ENCODE measurements at regions not wholly inside any gene's neighbourhood (a gene's known extent, or its start where the extent isn't known, plus 50 kb on each side); places are given as distances from the start of the nearest gene placed in this dataset.
"Not testable (repeated sequence)": the region's sequence is repeated elsewhere in the genome, so short reads cannot be mapped to it uniquely, and the experiment has no call there.

DNA sequence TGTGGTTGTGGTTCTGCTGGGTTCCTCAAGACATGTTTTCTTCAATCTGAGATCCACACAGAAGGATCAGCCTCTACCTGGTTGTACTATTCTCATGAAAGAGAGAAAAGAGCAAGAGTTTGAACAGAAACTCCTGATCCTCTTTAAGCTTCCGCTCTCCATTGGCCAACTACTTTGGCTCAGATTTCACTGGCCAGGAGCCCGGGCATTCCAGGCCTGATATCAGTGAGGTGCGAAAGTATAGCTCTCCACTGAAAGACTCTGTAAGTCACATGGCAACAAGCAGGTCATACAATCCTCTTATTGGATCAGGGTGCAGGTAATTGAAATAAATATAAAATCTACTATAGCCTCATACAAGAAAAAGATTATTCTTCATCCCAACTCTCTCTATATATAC lies 920.5 kb downstream of the TLE4 start:
- TF ChIP-seq, protein P1, sequence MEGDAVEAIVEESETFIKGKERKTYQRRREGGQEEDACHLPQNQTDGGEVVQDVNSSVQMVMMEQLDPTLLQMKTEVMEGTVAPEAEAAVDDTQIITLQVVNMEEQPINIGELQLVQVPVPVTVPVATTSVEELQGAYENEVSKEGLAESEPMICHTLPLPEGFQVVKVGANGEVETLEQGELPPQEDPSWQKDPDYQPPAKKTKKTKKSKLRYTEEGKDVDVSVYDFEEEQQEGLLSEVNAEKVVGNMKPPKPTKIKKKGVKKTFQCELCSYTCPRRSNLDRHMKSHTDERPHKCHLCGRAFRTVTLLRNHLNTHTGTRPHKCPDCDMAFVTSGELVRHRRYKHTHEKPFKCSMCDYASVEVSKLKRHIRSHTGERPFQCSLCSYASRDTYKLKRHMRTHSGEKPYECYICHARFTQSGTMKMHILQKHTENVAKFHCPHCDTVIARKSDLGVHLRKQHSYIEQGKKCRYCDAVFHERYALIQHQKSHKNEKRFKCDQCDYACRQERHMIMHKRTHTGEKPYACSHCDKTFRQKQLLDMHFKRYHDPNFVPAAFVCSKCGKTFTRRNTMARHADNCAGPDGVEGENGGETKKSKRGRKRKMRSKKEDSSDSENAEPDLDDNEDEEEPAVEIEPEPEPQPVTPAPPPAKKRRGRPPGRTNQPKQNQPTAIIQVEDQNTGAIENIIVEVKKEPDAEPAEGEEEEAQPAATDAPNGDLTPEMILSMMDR (IDR thresholded peaks at IDR 0.05; ENCODE audit: low read depth, low read length): no peak
- TF ChIP-seq POLR2A (IDR thresholded peaks at IDR 0.05; ENCODE audit: extremely low read depth, insufficient read length) (no peak), MYC (IDR thresholded peaks at IDR 0.05; ENCODE audit: low read depth, low read length) (no peak)
- TF ChIP-seq, protein P2, sequence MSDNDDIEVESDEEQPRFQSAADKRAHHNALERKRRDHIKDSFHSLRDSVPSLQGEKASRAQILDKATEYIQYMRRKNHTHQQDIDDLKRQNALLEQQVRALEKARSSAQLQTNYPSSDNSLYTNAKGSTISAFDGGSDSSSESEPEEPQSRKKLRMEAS (IDR thresholded peaks at IDR 0.05; ENCODE audit: low read depth, low read length): no peak
- H3K4me3 ChIP-seq (ENCODE audit: low read depth, low read length): no peak overlapping the region
- DNase-seq (ENCODE audit: low read depth): no peak

DNA sequence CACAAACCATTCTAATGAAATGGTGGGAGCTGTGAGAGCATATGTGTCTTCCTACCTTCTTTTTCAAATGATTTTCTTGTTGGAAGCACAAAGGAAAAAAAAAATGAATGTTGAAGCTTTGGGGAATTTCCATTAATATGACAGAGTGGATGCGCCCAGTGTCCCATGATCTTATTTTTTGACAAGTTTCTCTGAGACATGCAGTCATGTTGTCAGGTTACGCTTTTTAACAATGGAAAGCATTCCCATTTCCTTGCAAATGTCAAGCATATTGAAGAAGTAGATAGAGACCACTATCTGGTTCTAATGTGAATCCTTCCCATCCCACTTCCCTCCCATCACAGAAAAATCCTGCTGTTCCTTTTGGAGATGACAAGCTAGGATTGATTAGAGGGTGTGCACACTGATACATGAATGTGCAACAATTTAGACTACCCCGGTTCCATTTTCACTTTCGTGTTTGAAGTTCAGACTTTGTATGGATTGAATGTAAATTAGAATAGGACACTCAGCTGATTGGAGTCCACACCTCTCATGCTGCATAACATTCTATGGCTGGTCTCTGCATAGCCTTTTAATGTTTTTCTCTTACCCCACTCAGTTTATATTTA lies 919.4 kb downstream of the TLE4 start:
- TF ChIP-seq POLR2A (IDR thresholded peaks at IDR 0.05; ENCODE audit: extremely low read depth, insufficient read length) (no peak), MYC (IDR thresholded peaks at IDR 0.05; ENCODE audit: low read depth, low read length) (no peak)
- TF ChIP-seq, protein P1 (IDR thresholded peaks at IDR 0.05; ENCODE audit: low read depth, low read length): no peak
- TF ChIP-seq, protein P2 (IDR thresholded peaks at IDR 0.05; ENCODE audit: low read depth, low read length): no peak
- no peak for DNase-seq (ENCODE audit: low read depth)
- no peak overlapping the region for H3K4me3 ChIP-seq (ENCODE audit: low read depth, low read length)

DNA sequence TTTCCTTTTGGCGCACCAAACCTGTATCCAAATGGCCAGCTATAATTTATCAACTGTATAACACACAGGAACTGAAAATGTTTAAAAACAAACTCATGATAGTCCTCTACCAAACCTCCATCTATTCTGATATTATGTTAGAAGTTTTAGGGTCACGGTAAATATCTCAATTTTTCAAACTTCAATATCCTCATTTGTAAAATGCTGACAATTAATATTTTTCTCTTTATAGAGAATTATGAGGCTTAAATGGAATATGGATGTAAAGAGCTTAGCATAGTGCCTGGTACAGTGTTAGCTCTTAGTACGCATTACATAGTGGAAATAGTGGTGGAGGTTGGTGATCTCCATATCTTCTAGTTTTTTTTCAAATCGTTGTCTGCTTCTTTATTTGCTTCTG lies 917.6 kb downstream of the TLE4 start:
- no peak overlapping the region for H3K4me3 ChIP-seq (ENCODE audit: low read depth, low read length)
- no peak for DNase-seq (ENCODE audit: low read depth)
- TF ChIP-seq POLR2A (IDR thresholded peaks at IDR 0.05; ENCODE audit: extremely low read depth, insufficient read length): no peak
- TF ChIP-seq, protein P2 (IDR thresholded peaks at IDR 0.05; ENCODE audit: low read depth, low read length): no peak
- TF ChIP-seq, protein P1 (IDR thresholded peaks at IDR 0.05; ENCODE audit: low read depth, low read length): no peak
- TF ChIP-seq MYC (IDR thresholded peaks at IDR 0.05; ENCODE audit: low read depth, low read length): no peak

DNA sequence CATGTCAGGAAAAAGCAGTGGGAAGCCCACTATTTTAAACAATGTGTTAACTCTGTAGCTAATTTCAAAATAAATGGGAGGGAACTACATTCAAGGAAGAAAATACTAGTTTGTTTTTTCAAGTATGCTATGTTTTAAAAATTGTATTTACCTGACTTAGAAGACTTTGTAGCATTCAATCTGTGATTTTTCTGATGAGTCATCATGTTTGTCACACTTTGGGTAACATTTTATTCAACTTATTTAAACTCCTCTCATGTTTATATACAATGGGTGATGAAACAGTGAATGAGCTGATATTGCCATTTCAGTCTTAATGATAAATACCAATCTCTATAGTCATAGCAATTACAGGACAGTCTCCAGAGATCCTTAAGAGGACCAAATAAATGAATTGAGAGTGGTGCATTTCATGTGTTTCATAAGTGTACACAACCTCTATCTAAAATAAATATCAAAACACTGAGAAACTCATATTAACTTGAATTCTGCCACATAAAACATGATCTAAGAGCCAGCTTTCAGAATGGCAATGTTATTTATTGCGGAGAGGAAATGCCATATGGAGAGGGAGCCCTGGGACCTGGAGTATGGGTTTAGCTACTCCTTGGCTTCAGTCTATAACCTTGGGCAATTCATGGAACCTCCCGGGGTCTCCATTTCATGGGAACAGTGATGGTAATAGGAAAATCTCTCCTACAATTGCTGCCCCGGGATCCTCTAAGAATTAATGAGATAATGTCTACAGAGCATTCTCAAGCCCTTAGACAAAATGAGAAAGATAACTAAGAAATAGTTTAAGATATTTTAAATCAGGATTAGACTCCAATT lies 913.9 kb downstream of the TLE4 start:
- no peak for DNase-seq (ENCODE audit: low read depth)
- TF ChIP-seq MYC (IDR thresholded peaks at IDR 0.05; ENCODE audit: low read depth, low read length) (no peak), POLR2A (IDR thresholded peaks at IDR 0.05; ENCODE audit: extremely low read depth, insufficient read length) (no peak)
- TF ChIP-seq, protein P1 (IDR thresholded peaks at IDR 0.05; ENCODE audit: low read depth, low read length): no peak
- TF ChIP-seq, protein P2 (IDR thresholded peaks at IDR 0.05; ENCODE audit: low read depth, low read length): no peak
- no peak overlapping the region for H3K4me3 ChIP-seq (ENCODE audit: low read depth, low read length)

DNA sequence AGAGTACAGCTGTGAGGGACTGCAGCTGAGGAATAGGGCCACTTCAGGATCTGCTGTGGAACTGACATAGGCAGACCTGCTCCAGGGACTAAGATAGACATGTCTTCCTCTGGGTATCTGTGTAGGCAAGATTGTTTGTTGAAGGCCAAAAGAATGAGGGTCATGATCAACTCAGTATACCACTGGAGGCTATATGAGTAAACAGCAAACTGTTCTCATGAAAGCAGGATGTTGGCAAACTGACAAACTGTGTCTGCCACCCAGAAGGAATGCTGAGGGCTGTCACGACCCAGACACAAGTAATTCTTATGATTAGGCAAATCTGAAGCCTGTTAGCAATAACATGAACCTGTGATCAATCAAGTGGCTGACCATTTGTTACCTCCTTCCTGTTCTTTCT lies 910.5 kb downstream of the TLE4 start:
- not testable (repeated sequence) for DNase-seq (ENCODE audit: low read depth); H3K4me3 ChIP-seq (ENCODE audit: low read depth, low read length)

DNA sequence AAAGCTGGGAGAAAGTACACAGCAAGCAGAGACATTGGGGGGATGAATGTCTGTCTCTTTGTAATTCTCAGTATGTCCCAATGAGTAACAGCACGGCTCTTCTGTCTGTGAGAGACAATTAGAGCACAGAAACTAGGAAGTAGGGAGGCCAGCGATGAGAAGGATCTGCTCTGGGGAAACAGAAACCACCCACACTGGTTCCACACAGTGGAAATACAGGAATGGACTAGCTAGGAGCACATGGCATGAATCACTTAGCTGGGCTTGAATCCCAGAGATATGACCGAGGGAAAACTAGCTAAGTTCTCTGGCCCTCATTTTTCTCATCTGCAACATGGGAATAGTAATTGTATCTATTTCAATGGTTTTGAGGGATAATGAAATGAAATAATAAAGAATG lies 895.9 kb downstream of the TLE4 start:
- no peak for TF ChIP-seq MYC (IDR thresholded peaks at IDR 0.05; ENCODE audit: low read depth, low read length)
- no peak for TF ChIP-seq POLR2A (IDR thresholded peaks at IDR 0.05; ENCODE audit: extremely low read depth, insufficient read length)
- TF ChIP-seq, protein P2 (IDR thresholded peaks at IDR 0.05; ENCODE audit: low read depth, low read length): no peak
- TF ChIP-seq, protein P1 (IDR thresholded peaks at IDR 0.05; ENCODE audit: low read depth, low read length): no peak
- no peak overlapping the region for H3K4me3 ChIP-seq (ENCODE audit: low read depth, low read length)
- DNase-seq (ENCODE audit: low read depth): no peak
